NB4 (cell line): ENCODE measurements at regions not wholly inside any gene's neighbourhood (a gene's known extent, or its start where the extent isn't known, plus 50 kb on each side); places are given as distances from the start of the nearest gene placed in this dataset.

Experiments
- MYC ChIP-seq: IDR thresholded peaks from 2 replicates; pipeline ENCODE4 v1.6.1; 2011; ENCODE audit warnings: low read depth, low read length
- POLR2A ChIP-seq: IDR thresholded peaks from 2 replicates; pipeline ENCODE4 v1.6.1; 2011; ENCODE audit warnings: mild to moderate bottlenecking; ENCODE audit not compliant: insufficient read length; ENCODE audit errors: extremely low read depth
- TF ChIP-seq, protein P1 (sequence below): IDR thresholded peaks from one replicate; pipeline ENCODE4 v1.5.1; 2012; ENCODE audit warnings: low read depth, low read length

DNA sequence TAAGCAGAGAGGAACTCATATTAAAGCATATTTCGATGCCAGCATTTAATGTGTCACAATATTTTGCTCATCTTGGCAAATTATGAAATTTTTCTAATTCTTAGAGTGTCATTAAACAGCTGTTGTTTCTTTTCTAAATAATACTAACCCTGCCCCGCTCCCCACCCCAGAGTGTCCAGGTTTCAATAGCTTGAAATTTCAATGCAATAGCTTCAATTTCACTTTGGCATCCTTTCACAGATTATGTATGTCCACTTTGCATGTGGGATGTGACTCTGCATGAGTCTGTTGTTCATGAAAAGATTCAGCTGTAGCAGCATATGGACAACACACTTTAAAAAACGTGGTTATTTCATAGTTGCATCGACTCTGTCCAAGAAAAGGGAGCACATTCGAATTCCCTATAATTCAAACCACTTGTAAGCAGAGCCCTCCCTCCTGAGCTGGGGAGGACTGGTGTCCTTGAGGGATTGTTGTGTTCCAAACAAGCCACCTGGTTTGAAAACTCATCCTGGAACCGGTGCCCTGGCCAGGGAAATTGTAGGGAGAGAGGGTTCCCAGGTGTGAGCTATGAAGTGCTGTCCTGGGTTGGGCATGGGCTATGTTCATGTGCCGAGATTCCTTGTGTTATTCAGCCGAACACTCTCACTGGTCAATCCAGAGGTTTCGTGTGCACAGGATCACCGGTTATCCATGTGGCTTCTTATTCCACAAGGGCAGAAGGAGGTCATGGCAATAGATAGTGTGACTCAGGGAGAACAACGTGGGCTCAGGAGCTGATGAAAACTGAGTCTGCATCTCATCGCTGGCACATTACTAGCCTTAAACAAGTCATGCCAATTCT, 64.6 kb upstream of the CREB5 start:
- TF ChIP-seq POLR2A (no peak), MYC (no peak)
- TF ChIP-seq, protein P1, sequence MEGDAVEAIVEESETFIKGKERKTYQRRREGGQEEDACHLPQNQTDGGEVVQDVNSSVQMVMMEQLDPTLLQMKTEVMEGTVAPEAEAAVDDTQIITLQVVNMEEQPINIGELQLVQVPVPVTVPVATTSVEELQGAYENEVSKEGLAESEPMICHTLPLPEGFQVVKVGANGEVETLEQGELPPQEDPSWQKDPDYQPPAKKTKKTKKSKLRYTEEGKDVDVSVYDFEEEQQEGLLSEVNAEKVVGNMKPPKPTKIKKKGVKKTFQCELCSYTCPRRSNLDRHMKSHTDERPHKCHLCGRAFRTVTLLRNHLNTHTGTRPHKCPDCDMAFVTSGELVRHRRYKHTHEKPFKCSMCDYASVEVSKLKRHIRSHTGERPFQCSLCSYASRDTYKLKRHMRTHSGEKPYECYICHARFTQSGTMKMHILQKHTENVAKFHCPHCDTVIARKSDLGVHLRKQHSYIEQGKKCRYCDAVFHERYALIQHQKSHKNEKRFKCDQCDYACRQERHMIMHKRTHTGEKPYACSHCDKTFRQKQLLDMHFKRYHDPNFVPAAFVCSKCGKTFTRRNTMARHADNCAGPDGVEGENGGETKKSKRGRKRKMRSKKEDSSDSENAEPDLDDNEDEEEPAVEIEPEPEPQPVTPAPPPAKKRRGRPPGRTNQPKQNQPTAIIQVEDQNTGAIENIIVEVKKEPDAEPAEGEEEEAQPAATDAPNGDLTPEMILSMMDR: no peak
